AG09309 (cell line): ENCODE measurements at regions not wholly inside any gene's neighbourhood (a gene's known extent, or its start where the extent isn't known, plus 50 kb on each side); places are given as distances from the start of the nearest gene placed in this dataset.

Source experiments
- DNase-seq: peaks from one replicate; pipeline ENCODE4 v3.0.0-alpha.2; 2010; ENCODE audit warnings: low read depth
- H3K4me3 ChIP-seq: 2 replicates; pipeline ENCODE4 v1.5.1; 2011; ENCODE audit warnings: mild to moderate bottlenecking, low read depth, low read length, moderate library complexity; ENCODE audit not compliant: control insufficient read depth
- TF ChIP-seq, protein P1 (sequence below): IDR thresholded peaks from 2 replicates; pipeline ENCODE4 v1.5.1; 2011; ENCODE audit warnings: mild to moderate bottlenecking, low read depth, low read length, inconsistent platforms; ENCODE audit not compliant: insufficient read depth, control insufficient read depth; ENCODE audit errors: missing control alignments

DNA sequence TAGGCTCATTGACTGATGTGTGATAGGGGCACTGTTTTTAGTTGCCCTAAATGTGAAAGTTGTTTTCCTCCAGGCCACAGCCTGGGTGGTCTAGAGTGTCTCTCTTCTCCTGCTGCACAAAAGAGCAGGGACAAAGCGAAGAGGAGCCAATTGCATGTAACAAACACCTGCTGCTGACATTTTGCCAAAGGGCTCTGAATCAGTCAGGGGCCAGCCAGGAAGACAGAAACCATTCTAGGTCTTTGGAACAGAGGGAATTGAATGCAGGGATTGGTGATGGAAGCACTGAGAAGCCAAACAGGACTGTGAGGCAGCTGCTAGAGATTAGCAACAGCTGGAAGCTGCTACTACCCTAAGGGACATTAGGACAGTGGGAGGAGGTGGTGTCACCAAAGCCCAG lies 185.3 kb upstream of the POU3F1 start:
- TF ChIP-seq, protein P1, sequence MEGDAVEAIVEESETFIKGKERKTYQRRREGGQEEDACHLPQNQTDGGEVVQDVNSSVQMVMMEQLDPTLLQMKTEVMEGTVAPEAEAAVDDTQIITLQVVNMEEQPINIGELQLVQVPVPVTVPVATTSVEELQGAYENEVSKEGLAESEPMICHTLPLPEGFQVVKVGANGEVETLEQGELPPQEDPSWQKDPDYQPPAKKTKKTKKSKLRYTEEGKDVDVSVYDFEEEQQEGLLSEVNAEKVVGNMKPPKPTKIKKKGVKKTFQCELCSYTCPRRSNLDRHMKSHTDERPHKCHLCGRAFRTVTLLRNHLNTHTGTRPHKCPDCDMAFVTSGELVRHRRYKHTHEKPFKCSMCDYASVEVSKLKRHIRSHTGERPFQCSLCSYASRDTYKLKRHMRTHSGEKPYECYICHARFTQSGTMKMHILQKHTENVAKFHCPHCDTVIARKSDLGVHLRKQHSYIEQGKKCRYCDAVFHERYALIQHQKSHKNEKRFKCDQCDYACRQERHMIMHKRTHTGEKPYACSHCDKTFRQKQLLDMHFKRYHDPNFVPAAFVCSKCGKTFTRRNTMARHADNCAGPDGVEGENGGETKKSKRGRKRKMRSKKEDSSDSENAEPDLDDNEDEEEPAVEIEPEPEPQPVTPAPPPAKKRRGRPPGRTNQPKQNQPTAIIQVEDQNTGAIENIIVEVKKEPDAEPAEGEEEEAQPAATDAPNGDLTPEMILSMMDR, result no peak
- H3K4me3 ChIP-seq, result no peak overlapping the region
- DNase-seq, result no peak

DNA sequence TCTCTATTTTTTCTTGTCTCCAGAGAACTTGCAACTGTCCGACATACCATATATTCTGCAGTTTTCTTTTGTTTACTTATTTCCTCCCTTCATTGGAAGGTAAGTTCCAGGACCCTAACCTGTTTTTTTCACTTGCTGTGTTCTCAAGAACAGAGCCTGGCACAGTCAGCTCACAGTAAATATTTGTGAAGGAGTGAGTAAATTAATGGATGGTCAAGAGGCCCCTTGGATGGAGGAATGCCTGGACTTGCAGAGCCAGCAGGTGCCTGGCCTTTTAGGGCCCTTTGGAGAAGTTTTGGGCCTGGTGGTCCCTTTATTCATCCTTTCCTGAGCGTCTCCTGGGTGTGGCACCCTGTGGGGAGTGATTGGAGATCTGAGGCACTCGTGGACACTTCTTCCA lies 182.1 kb upstream of the POU3F1 start:
- TF ChIP-seq, protein P1, result no peak
- H3K4me3 ChIP-seq, result no peak overlapping the region
- DNase-seq, result no peak

DNA sequence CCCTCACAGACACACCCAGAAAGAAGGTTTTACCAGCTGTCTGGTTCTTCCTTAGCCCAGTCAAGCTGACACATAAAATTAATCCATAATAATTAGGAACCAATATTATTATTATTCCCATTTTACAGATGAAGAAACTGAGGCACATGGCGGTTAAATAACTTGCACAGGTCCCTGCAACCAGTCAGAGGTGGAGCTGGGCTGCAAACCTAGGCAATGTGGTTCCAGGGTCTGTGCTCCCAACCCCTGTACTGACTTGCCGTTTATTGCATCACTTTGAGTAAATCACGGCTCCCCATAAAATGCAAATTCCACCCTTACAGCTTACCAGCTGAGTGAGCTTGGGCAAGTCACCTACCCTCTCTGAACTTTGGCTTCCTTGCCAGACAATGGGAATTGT lies 179.2 kb upstream of the POU3F1 start:
- no peak overlapping the region for H3K4me3 ChIP-seq
- DNase-seq, result no peak
- TF ChIP-seq, protein P1, result no peak

DNA sequence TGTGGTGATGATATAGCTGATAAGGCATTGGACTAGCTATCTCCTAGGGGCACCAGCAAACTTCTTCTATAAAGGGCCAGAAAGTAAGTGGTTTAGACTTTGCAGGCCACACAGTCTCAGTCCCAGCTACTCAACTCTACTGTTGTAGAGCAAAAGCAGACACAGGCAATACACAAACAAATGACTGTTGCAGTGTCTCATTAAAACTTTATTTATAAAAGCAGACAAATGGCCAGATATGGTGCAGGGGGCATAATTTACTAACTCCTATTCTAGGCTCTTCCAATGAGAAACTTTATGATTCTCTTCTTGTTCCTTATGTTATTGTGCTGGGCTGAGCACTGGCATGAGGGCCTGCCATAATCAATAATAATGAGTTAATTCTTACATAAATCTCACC lies 176.8 kb upstream of the POU3F1 start:
- no peak overlapping the region for H3K4me3 ChIP-seq
- TF ChIP-seq, protein P1, result no peak
- DNase-seq, result no peak

DNA sequence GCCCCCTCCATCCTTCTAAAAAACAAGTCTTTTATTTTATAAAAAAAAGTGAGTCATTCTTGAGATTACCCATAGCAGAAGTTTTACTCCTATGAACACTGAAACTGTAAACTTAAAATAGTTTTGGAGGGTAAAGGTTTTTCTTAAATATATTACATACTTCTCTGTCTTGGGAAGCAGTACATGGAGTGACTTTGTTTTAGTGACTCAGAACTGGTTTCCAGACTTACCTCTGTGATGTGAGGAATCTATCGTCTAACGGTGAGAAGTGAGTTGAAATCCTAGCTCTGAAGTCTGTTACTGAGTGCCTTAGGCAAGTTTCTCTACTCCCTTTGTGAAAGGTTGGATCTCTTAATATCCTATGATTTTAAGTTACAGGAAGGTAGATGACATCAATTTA lies 176.3 kb upstream of the POU3F1 start:
- no peak overlapping the region for H3K4me3 ChIP-seq
- no peak for DNase-seq
- TF ChIP-seq, protein P1, result no peak

DNA sequence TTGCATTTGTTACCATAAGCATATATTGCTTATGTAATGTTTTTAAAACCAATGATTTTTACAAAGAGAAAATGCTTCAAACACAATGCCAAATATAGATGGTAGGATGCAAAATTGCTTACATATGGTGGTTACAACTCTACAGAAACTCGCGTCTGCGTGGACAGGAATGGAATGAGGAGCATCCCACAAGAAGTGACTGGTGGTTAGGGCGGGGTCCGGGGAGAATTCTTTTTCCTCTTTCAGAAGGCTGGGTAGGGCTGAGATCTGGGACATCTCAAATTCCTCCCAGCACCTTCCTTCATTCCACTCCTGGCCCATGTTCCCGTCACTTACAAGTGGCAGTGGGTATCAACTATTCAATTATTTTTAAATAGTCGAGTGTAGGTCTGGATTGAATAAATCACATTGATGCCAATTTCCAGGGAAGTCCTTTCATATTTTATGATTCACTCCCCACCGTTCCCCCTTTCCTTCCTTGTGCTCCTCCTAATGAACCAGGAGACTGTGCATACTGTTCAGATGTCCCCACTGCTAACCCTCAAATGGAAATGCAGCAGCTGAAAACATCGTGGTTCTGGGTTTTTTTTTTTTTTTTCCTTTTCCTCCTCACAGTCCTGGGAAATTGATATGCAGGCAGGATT lies 174.5 kb upstream of the POU3F1 start:
- DNase-seq, result peak; percentile 64
- no peak overlapping the region for H3K4me3 ChIP-seq
- TF ChIP-seq, protein P1, result no peak
